GM12891 (cell line): ENCODE measurements at regions not wholly inside any gene's neighbourhood (a gene's known extent, or its start where the extent isn't known, plus 50 kb on each side); places are given as distances from the start of the nearest gene placed in this dataset.

Source experiments
- POLR2A ChIP-seq: IDR thresholded peaks from 2 replicates; pipeline ENCODE4 v1.6.1; 2011; ENCODE audit warnings: low read depth, low read length, control low read depth
- POLR2AphosphoS5 ChIP-seq: IDR thresholded peaks from 2 replicates; pipeline ENCODE4 v1.6.1; 2011; ENCODE audit warnings: low read depth, low read length, control low read depth
- SPI1 ChIP-seq: IDR thresholded peaks from 2 replicates; pipeline ENCODE4 v1.6.1; 2011; ENCODE audit warnings: low read depth, low read length, control low read depth

DNA sequence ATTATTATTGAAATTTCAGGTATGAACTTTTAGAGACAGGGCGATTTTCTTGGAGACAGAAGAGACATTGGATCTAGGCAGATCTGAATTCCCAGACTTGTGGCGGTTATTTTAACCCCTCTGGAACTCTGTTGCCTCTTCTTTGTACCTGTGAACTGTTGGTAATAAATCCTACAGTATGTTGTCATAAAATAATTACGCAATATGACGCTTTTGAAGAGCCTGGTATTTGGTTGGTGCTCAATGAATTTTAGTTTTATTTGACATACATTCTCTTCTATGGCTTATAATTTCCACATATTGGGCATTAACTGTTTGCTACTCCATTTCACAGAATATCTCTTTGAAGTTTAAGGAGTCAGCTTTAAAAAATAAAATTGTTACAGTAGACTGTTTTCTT, 1496.1 kb upstream of the IGFBP7 start:
- TF ChIP-seq SPI1 (no peak), POLR2AphosphoS5 (no peak), POLR2A (no peak)
